Keratinocyte (primary cell): ENCODE measurements at regions not wholly inside any gene's neighbourhood (a gene's known extent, or its start where the extent isn't known, plus 50 kb on each side); places are given as distances from the start of the nearest gene placed in this dataset.

Experiments
- CTCF ChIP-seq, 3 experiments: IDR thresholded peaks in 1 of 3; conservative IDR thresholded peaks in 1 of 3; optimal IDR thresholded peaks in 1 of 3; 2 replicates in 2 of 3; 3 replicates in 1 of 3; pipeline versions ENCODE3 to v1.5.1; 2011; ENCODE audit warnings: low read length in 3 of 3, mild to moderate bottlenecking in 3 of 3, moderate library complexity in 2 of 3, control low read depth in 1 of 3, inconsistent platforms in 1 of 3; ENCODE audit not compliant: insufficient read depth in 2 of 3; ENCODE audit errors: extremely low read depth in 1 of 3
- EZH2 ChIP-seq: IDR thresholded peaks from one replicate; pipeline ENCODE4 v1.6.1; 2012; ENCODE audit warnings: inconsistent platforms, mild to moderate bottlenecking, low read length, moderate library complexity

GRCh38 chr13:71998223-71998622, 131.2 kb upstream of the DACH1 start:
- TF ChIP-seq CTCF (optimal IDR thresholded peaks at IDR 0.05 in 1 of 3, IDR thresholded peaks at IDR 0.05 in 1 of 3, conservative IDR thresholded peaks at IDR 0.05 in 1 of 3; ENCODE audit: extremely low read depth in 1 of 3, insufficient read depth in 2 of 3, low read length in 3 of 3): no peak
- no peak for TF ChIP-seq EZH2
